K562 (cell line): ENCODE measurements at regions not wholly inside any gene's neighbourhood (a gene's known extent, or its start where the extent isn't known, plus 50 kb on each side); places are given as distances from the start of the nearest gene placed in this dataset.
A peak's percentile ranks its signal among the peaks of the same experiment; 100 is the strongest.

Experiments used
- ATAC-seq: fragments of 200-7000 bp; cut with Tn5 transposase; 3 replicates; pipeline ENCODE4 v1.9.1; 2020; ENCODE audit warnings: moderate library complexity
- BruUV-seq: library from RNA; stranded (reverse); fragments of 400-500 nt; replicated peaks from 2 replicates; lab custom pipeline; 2021; lab: Mats Ljungman, UMichigan
- CTCF ChIA-PET: fragments of 300-600 bp; formaldehyde crosslinking; extraction: SDS; loops from one replicate; lab custom pipeline; 2021; ENCODE audit warnings: low intra/inter-chr PET ratio; lab: Yijun Ruan, JAX
- POLR2A ChIA-PET: fragments of 300-600, 350-650 bp; sonication (Branson Sonifier 250); formaldehyde crosslinking; extraction: SDS; loops from one replicate; lab custom pipeline; 2021; ENCODE audit warnings: antibody characterized with exemption, inconsistent platforms; lab: Yijun Ruan, JAX
- DNase-seq, 4 experiments: peaks; one replicate each; pipeline versions ENCODE4 v3.0.0 to v3.0.0-alpha.2; 2011 to 2018; ENCODE audit warnings: low spot score in 3 of 4, mixed read lengths in 3 of 4; ENCODE audit errors: extremely low read depth in 1 of 4
- FAIRE-seq: peaks from 2 replicates; lab custom pipeline; 2011; peaks lifted over from hg19 to GRCh38; lab: Jason Lieb, UNC
- H2AFZ ChIP-seq: 2 replicates; pipeline ENCODE4 v1.6.0; 2011; ENCODE audit warnings: low read depth, low read length, control low read depth, inconsistent platforms
- H3K27ac ChIP-seq: fragments of 200-600 bp; 3 replicates; pipeline ENCODE4 v1.8.0; 2011; ENCODE audit warnings: low read depth, mild to moderate bottlenecking, control low read depth, inconsistent platforms, low read length, moderate library complexity, mixed read lengths; ENCODE audit errors: extremely low read depth
- H3K27me3 ChIP-seq, 2 experiments: fragments of 300-600 bp in 1 of 2; 2 replicates in 1 of 2; 3 replicates in 1 of 2; pipeline versions ENCODE4 v1.6.0 to v1.8.0; 2011; ENCODE audit warnings: inconsistent platforms in 2 of 2, low read length in 2 of 2, mild to moderate bottlenecking in 1 of 2, mixed read lengths in 1 of 2, moderate library complexity in 1 of 2; ENCODE audit not compliant: control insufficient read depth in 2 of 2, insufficient read depth in 2 of 2
- H3K36me3 ChIP-seq: fragments of 300-600 bp; 3 replicates; pipeline ENCODE4 v1.8.0; 2011; ENCODE audit warnings: mild to moderate bottlenecking, low read length, inconsistent platforms; ENCODE audit not compliant: control insufficient read depth, insufficient read depth
- H3K4me1 ChIP-seq, 2 experiments: fragments of 200-600 bp in 1 of 2; replicated peaks in 1 of 2; 2 replicates in 1 of 2; 3 replicates in 1 of 2; pipeline versions ENCODE4 v1.5.1 to v1.8.0; 2011; ENCODE audit warnings: inconsistent platforms in 2 of 2, low read length in 2 of 2, mild to moderate bottlenecking in 1 of 2, mixed read lengths in 1 of 2, moderate library complexity in 1 of 2; ENCODE audit not compliant: control insufficient read depth in 2 of 2, insufficient read depth in 2 of 2
- H3K4me2 ChIP-seq: 2 replicates; pipeline ENCODE4 v1.6.1; 2011; ENCODE audit warnings: low read length, control low read depth, inconsistent platforms, mixed read lengths; ENCODE audit not compliant: insufficient read depth
- H3K4me3 ChIP-seq: fragments of 200-600 bp; sonication (generic), shearing (Covaris generic); 2 replicates; pipeline ENCODE4 v1.5.1; 2016; ENCODE audit warnings: control low read depth, inconsistent platforms
- H3K79me2 ChIP-seq: fragments of 200-600 bp; 3 replicates; pipeline ENCODE4 v1.8.0; 2011; ENCODE audit warnings: low read length, inconsistent platforms; ENCODE audit not compliant: control insufficient read depth, insufficient read depth
- H3K9ac ChIP-seq, 2 experiments: 2 replicates each; pipeline versions ENCODE4 v1.6.0 to v1.6.1; 2011; ENCODE audit warnings: low read depth in 2 of 2, low read length in 2 of 2, control low read depth in 1 of 2, inconsistent platforms in 1 of 2, mild to moderate bottlenecking in 1 of 2, mixed read lengths in 1 of 2; ENCODE audit not compliant: insufficient read depth in 1 of 2
- H3K9me1 ChIP-seq: one replicate; pipeline ENCODE4 v1.6.0; 2011; ENCODE audit warnings: inconsistent platforms, mild to moderate bottlenecking, low read length, moderate library complexity; ENCODE audit not compliant: control insufficient read depth, insufficient read depth
- H3K9me3 ChIP-seq: replicated peaks from 2 replicates; pipeline ENCODE4 v1.5.1; 2011; ENCODE audit warnings: low read depth, low read length, inconsistent platforms; ENCODE audit not compliant: control insufficient read depth, insufficient read depth
- H4K20me1 ChIP-seq: replicated peaks from 2 replicates; pipeline ENCODE4 v1.6.1; 2011; ENCODE audit warnings: low read length, inconsistent platforms, mixed read lengths; ENCODE audit not compliant: control insufficient read depth, insufficient read depth
- CHD2 ChIP-seq: IDR thresholded peaks from 2 replicates; pipeline ENCODE4 v1.6.1; 2011; ENCODE audit warnings: low read depth, low read length
- PCBP2 ChIP-seq: fragments of 200-400 bp; formaldehyde crosslinking; IDR thresholded peaks from 2 replicates; pipeline ENCODE4 v1.6.1; 2018; ENCODE audit warnings: low read length, low read depth, mild to moderate bottlenecking, moderate library complexity; ENCODE audit not compliant: poor library complexity, severe bottlenecking
- POLR3A ChIP-seq: IDR thresholded peaks from 2 replicates; pipeline ENCODE4 v1.6.1; 2011; ENCODE audit warnings: borderline replicate concordance, mild to moderate bottlenecking, moderate library complexity; ENCODE audit not compliant: insufficient read length, insufficient read depth; ENCODE audit errors: extremely low read depth
- POLR3G ChIP-seq: IDR thresholded peaks from 2 replicates; pipeline ENCODE4 v1.6.1; 2011; ENCODE audit not compliant: insufficient read length, insufficient replicate concordance; ENCODE audit errors: extremely low read depth
- POU5F1 ChIP-seq: fragments of 150-350 bp; IDR thresholded peaks from 2 replicates; pipeline ENCODE4 v1.6.1; 2014; ENCODE audit warnings: borderline replicate concordance, low read length, low read depth, mild to moderate bottlenecking; ENCODE audit not compliant: partially characterized antibody
- SMAD4 ChIP-seq: fragments of 250-450 bp; sonication (Bioruptor Pico); conservative IDR thresholded peaks from 2 replicates; pipeline ENCODE4 v1.8.0; 2021; ENCODE audit warnings: inconsistent platforms, mild to moderate bottlenecking, moderate library complexity
- ZNF668 ChIP-seq: fragments of 250-450 bp; sonication (Bioruptor Pico); IDR thresholded peaks from 2 replicates; pipeline ENCODE4 v1.8.0; 2022; ENCODE audit warnings: mild to moderate bottlenecking, inconsistent platforms
- WGBS: fragments of 100-300 bp; shearing (Covaris generic); methylation state at CpG from one replicate; pipeline ENCODE4 v1.1.6; 2016; ENCODE audit warnings: low coverage, mixed read lengths; ENCODE audit not compliant: insufficient coverage; ENCODE audit errors: missing lambda C conversion rate; 5-methylcytosine and 5-hydroxymethylcytosine counted together
- in situ Hi-C: fragments of 300-500 bp; cut with MboI; formaldehyde crosslinking; loops from 4 replicates; pipeline ENCODE4 v1.15.0; 2018; ENCODE audit warnings: inconsistent platforms, mixed read lengths
- intact Hi-C: fragments of 100-400 bp; cut with micrococcal nuclease; formaldehyde crosslinking; loops from 2 replicates; pipeline ENCODE4 v1.14.2; 2022

- Histone ChIP-seq H3K9ac (no peak overlapping the region; a peak in 1 of 4 replicates), H3K4me3 (no peak overlapping the region), H2AFZ (peak overlapping the region; percentile 56)
- 29% methylated on average over 9 of the region's 9 CpGs for WGBS
- no peak for TF ChIP-seq PCBP2
- TF ChIP-seq SMAD4 (CRISPR knock-in tag) = peak; percentile 62
- TF ChIP-seq POLR3G = no peak
- TF ChIP-seq POLR3A = no peak
- TF ChIP-seq POU5F1 = no peak
- TF ChIP-seq CHD2 = no peak
- no peak for TF ChIP-seq ZNF668
- TF ChIP-seq, all 486 proteins: peak for 1
- intact Hi-C loops (no loop called here), in situ Hi-C loops (no loop called here)
- H3K27me3 ChIP-seq = no peaks in the 10 kb centered on the region
- peaks cover 24 to 47% of the 10 kb centered on the region in 2 experiments for H3K4me1 ChIP-seq
- no peak overlapping the region for H3K27ac ChIP-seq
- no peaks in the 10 kb centered on the region for H3K36me3 ChIP-seq
- no peaks in the 10 kb centered on the region for H3K9me3 ChIP-seq
- peak; percentile 11; the same call in 1 of the 3 replicates for ATAC-seq
- POLR2A ChIA-PET = interaction anchor here (1.0 kb wide), 1 partner anchor 51 kb away, joined by 3 read pairs; no protein-coding TSS in a partner anchor
- no peak for FAIRE-seq
- no peaks in the 10 kb centered on the region for H3K9me1 ChIP-seq
- no peaks in the 10 kb centered on the region for H3K79me2 ChIP-seq
- H4K20me1 ChIP-seq = no peaks in the 10 kb centered on the region
- H3K4me2 ChIP-seq = no peak overlapping the region
- CTCF ChIA-PET = no interaction called here
- no peak for DNase-seq
- BruUV-seq = no TSS peak
Observed at GRCh38 chr3:194189243-194189791, 53.4 kb downstream of the HES1 start.
